ENCODE measurements at regions not wholly inside any gene's neighbourhood (a gene's known extent, or its start where the extent isn't known, plus 50 kb on each side); places are given as distances from the start of the nearest gene placed in this dataset.

- no peak for DNase-seq (ENCODE audit: low spot score)
Observed at GRCh38 chr4:33171873-33172525, 2451.8 kb downstream of the PCDH7 start.

DNA sequence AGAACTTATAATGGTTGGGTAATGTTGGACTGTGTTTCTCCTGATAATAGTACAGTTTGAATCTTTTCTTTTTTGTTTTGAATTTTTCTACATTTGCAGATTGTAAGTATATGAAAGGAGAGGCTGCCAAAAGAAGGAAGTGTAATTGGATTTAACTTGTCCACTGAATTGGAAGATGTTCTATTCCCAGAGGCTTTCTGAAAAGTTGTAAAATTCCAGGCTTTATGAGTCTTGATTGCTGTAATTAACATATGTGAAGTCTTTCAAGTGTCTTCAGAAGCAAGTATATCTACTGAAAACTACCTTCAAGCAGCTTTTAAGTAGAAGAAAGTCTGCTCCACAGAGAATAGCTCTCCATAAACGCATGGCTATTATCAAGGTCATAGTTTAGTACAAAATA lies 2456.4 kb downstream of the PCDH7 start:
- no peak for DNase-seq (ENCODE audit: low spot score)

DNA sequence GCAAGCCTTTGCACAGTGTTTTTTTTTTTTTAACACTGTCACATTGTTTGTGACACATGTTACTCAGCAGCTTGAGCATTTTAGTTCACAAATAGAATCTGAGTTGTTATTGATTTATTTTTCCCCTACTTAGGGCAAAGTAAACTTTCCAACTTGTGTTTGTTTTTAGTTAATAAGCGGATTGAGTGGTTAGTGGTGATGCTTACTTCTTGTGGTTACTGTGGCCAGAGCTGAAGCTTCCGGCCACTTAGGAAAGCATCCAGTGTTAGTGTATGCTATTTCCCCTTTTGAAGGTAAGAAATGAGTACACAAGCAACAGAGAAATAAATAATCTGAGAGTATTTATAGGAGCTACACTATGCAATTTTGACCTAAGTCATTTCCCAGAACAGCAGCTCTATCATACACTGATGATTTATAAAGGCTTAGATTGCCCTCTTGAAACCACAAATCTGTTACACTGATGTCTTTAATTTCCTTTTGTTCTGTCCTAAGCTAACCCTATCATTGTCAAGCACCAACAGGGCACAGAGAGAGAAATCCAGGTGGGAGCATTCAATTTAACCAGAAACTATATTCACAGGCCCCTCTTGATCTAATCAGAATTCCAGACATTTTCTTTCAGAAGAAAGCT lies 2464.6 kb downstream of the PCDH7 start:
- no peak for DNase-seq (ENCODE audit: low spot score)

- DNase-seq (ENCODE audit: low spot score) = no peak
Observed at GRCh38 chr4:33187035-33187434, 2466.9 kb downstream of the PCDH7 start.

DNA sequence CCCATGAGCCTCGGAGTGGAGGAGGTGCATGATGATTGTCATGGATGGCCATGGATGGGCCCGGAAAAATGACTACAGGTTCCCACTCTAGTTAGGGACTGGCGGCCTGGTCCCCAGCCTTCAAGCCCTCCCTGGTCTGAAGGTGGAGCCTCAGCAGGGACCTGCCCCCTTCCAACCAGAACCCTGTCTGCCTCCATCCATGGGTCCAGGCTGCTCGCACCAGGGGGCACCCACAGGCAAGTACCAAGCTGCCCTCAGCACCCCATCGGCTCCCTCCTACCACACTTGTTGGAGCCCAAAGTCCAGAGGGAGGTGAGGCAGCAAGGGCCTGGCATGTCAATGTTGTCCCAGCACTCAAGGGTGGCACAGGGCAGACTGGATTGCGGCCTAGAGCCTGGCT lies 2468.6 kb downstream of the PCDH7 start:
- DNase-seq (ENCODE audit: low spot score) = no peak

DNA sequence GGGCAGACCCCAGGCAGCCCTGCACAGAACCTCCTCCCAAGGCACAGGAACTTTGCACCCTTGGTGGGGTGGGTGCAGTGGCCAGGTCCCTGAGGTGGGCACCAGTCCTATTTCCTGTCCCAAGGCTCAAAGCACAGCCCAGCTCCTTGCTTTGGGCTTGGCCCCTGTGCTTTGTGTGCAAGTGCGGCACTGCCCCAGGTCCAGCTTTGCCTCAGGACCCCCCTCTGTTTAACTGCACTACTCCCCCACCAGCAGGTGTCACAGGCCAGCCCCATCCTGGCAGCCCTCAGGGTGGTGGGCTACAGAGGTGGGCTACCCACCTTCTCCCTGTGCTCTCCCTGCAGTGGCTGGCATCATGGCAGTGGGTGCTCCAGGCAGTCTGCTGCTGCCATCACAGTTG lies 2469.0 kb downstream of the PCDH7 start:
- no peak for DNase-seq (ENCODE audit: low spot score)

DNA sequence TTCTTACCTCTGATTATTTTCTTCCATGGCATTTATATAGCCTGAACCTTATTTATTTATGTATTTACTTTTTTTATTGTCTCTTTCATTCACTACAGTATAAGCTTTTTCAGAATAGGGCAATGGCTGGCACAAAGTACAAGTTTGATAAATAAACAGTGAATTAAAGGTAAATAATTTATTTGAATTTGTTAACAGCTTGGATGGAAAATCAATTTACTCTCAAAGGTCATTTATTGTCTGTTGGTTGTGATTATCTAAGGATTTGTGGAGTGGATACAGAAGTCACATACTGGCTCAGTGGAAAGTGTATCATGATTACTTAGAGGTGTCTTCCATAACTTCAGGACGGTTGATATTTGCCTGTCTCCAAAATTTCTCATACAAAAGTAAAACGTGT lies 2472.9 kb downstream of the PCDH7 start:
- no peak for DNase-seq (ENCODE audit: low spot score)

- DNase-seq (ENCODE audit: low spot score) = no peak
Observed at GRCh38 chr4:33200377-33200776, 2480.2 kb downstream of the PCDH7 start.

DNA sequence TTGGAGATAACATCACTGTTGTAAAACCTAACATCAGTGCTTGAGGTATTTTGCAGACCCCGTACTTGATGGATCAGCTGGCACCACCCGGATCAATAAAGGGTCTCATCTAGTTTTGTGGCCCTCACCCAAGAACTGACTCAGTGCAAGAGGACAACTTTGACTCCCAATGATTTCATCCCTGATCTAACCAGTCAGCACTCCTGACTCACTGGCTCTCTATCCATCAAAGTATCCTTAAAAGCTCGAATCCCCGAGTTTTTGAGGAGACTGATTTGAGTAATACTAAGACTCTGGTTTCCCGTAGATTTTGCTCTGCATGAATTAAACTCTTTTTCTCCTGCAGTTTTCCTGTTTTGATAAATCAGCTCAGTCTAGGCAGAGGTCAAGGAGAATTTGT lies 2498.1 kb downstream of the PCDH7 start:
- no peak for DNase-seq (ENCODE audit: low spot score)

- no peak for DNase-seq (ENCODE audit: low spot score)
Observed at GRCh38 chr4:33226133-33226532, 2506.0 kb downstream of the PCDH7 start.

DNA sequence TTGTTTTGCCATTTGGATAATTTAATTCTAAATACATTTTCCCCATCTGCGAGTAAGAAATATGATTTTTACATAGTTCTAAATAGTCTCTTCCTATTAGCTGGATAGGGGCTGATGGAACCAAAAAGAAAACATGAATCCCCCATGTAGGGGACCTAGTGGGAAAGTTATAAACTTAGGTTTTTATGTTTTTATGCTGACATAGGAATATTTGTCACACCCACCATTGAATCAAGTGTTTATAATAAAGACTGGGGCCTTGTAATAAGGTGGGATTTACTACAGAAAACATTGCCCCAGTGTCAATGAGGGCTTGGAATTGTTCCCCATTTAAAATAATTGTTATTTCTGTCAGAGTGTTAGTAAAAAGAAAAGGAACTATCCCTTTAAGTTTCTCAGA lies 2506.6 kb downstream of the PCDH7 start:
- no peak for DNase-seq (ENCODE audit: low spot score)

GRCh38 chr4:33255094-33255493 lies 2534.9 kb downstream of the PCDH7 start:
- DNase-seq (ENCODE audit: low spot score) = no peak

GRCh38 chr4:33255507-33255906 lies 2535.3 kb downstream of the PCDH7 start:
- DNase-seq (ENCODE audit: low spot score) = no peak

DNA sequence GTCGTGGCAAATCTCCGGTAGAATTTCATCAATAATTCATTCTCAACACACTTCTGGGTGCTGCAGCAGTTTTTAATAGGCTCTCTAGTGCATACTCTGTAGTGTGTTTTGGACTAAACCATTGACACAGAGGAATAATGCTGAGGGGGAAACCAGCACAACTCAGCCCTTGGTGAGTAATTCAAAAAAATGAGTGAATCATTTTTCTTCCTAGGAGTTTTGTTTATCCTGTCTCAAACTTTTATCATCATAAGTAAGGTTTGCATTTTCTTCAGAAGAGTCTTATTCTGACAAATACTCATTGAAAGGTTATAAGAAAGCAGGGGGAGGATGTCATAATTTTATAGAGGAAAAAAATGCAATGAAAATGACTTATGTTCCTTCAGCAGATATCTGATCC lies 2542.7 kb downstream of the PCDH7 start:
- DNase-seq (ENCODE audit: low spot score) = no peak

- DNase-seq (ENCODE audit: low spot score) = no peak
Observed at GRCh38 chr4:33268776-33269175, 2548.6 kb downstream of the PCDH7 start.

DNA sequence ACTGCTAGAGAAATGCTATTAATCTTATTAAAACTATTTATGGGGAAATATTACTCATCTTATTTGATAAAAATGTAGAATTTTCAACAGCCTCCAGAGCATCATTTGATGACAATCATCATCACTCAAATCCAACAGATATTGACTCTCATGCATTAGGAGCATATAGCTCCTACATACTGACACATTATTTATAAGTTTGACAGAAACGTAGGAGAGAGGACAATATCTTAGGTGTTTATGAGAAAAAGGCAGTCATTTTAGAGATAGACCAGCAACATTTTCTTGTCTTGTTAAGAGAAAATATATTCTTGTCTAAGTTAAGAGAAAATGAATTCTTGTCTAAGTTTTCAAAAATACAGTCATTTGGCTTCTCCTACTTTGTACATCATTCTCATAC lies 2550.2 kb downstream of the PCDH7 start:
- DNase-seq (ENCODE audit: low spot score) = no peak

DNA sequence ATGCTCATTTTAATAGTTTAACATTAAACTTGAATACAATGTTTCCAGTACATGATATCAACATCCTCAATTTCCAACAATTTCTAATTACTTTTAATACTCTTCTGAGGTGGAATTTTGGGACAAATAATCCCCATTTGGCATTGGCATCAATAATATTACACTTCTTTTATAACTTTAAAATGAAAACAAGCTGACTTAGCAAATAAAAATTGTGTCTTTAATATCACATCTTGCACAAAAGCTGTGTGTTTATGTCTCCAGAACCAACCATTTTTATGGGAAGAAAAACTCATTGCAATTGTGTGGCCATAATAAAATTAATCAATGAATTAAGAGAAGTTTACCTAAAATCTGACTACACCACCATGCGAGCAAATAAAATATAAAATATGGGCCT lies 2552.6 kb downstream of the PCDH7 start:
- DNase-seq (ENCODE audit: low spot score) = no peak

GRCh38 chr4:33283818-33284217 lies 2563.6 kb downstream of the PCDH7 start:
- no peak for DNase-seq (ENCODE audit: low spot score)

DNA sequence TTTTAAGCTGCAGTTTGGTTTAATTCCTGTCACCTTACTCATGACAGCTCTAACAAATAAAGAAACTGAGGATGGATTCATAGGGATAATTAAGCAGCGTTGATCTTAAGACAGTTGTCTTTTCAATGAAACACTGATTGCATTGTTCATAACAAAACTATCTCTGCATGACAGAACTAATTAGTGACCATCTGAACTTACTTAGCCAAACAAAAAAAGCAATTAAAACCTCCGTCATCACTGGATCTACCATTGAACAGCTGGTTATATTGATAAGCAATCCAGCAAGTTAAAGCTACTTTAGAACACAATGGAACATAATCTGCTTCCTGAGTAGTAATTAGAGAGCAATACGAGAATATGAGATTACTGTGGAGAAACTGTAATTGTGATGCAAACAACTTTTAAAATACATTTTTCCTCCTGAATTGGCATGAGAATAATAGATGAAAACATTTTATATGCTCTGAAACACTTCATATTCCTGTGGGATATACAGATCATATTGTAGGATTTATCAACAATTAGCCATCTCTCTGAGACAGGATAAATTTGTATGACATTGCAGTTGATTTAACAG lies 2576.8 kb downstream of the PCDH7 start:
- DNase-seq (ENCODE audit: low spot score) = no peak

- no peak for DNase-seq (ENCODE audit: low spot score)
Observed at GRCh38 chr4:33302321-33302720, 2582.2 kb downstream of the PCDH7 start.

DNA sequence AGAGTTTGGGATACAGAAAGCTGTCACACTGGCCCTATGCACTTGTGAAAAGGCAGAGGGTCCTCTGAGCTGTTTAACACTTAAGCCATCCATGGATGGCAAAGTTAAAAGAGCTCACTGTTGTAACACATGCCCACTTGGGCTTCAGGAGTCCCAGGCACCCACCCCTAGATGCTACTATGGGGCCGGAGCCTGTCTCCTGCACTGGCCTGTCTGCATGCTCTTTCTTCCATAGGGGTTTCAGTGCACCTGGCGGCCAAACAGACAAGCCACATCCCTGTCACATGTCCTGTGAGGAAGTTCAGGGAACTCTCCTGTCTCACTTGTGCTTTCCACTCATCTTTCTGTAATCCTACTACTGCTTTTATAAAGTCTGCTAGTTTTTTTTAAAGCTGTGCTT lies 2586.0 kb downstream of the PCDH7 start:
- DNase-seq (ENCODE audit: low spot score) = no peak

DNA sequence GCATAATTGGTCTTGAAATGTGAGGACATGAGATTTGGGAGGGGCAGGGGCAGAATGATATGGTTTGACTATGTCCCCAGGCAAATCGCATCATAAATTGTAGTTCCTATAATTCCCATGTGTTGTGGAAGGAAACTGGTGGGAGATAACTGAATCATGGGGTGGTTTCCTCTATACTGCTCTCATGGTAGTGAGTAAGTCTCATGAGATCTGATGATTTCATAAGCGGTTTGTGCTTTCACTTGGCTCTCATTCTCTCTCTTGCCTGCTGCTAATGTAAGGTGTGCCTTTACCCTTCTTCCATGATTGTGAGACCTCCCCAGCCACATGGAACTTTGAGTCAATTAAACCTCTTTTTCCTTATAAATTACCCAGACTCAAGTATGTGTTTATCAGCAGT lies 2595.9 kb downstream of the PCDH7 start:
- no peak for DNase-seq (ENCODE audit: low spot score)

- DNase-seq (ENCODE audit: low spot score) = no peak
Observed at GRCh38 chr4:33316578-33316977, 2596.4 kb downstream of the PCDH7 start.

DNA sequence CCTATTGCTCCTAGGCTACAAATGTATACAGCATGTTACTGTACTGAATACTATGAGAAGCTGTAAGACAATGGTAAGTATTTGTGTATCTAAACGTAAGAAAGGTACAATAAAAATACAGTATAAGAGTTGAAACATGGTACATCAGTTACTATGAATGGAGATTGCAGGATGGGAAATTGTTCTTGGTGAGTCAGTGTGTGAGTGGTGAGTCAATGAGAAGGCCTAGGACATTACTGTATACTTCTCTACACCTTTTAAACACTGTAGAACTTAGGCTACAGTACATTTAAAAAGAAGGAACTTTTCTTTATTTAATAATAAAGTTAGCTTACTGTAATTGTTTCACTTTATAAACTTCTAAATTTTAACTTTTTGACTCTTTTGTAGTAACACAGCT lies 2603.2 kb downstream of the PCDH7 start:
- no peak for DNase-seq (ENCODE audit: low spot score)
